ENCODE measurements at regions not wholly inside any gene's neighbourhood (a gene's known extent, or its start where the extent isn't known, plus 50 kb on each side); places are given as distances from the start of the nearest gene placed in this dataset.

DNA sequence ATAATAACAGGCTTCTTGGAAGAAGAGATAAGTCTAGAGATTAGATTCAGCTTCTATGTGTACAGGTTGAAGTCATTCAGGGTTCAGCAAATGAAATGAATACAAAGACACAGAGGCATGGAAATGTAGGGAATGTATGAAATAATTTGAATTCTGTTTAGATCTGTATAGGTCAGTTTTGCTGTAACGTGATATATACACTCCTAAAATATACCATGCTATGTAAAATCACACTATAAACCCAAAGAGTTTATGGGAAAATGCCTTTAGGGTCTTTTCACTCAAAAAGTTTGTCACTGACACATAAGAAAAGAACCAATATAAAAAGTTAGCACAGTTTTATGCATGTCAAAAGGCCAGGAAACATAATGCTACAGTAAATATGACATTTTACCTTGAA is 854.0 kb downstream of the LRFN5 start:
- DNase-seq = no peak

DNA sequence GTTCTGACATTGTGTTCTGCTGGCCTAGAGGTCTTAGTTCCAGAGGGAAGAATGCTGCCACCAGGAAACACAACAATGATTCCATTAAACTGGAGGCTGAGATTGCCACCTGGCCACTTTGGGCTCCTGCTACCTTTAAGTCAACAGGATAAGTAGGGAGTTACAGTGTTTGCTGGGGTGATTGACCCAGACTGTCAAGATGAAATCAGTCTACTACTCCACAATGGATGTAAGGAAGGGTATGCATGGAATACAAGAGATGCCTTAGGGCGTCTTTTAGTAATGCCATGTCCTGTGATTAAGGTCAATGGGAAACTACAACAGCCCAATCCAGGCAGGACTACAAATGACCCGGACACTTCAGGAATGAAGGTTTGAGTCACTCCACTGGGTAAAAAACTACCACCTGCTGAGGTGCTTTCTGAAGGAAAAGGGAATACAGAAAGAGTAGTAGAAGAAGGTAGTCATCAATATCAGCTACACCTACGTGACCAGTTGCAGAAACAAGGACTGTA is 852.6 kb downstream of the LRFN5 start:
- DNase-seq = no peak

DNA sequence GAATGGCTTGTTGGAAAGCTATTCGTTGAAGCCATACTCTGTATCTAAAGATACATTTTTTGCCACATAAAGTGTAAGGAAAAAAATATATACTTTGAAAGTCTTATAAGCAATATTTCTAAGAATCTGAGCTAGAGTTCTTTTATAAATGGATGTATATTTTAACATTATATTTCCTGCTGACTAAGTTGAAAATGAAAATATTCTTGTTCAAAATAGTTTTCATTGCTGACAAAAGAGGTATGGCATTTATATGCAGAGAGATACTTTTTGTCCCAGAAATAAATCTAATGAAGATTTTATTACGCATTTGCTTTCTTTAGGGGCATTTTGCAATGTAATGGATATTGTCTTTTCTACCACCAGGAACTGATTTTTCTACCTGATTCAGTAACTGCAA is 834.9 kb downstream of the LRFN5 start:
- no peak for DNase-seq

DNA sequence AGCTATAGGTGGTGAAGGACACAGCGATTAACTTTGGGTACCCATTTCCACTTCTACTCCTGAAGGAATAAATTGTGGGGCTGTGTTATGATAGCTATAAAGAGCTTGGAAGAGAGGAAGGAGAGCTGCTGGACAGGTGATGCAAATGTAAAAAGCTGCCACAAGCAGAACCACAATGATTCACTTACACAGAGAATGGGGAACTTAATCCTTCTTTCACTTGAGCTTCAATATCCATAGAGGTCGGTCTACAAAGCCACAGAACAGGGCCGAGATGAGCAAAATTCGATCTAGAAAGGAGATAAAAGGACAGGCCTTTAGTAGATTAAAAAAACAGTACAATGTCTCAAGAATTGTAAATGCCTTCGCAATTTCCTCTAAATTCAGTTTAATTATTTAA is 831.1 kb downstream of the LRFN5 start:
- no peak for DNase-seq

DNA sequence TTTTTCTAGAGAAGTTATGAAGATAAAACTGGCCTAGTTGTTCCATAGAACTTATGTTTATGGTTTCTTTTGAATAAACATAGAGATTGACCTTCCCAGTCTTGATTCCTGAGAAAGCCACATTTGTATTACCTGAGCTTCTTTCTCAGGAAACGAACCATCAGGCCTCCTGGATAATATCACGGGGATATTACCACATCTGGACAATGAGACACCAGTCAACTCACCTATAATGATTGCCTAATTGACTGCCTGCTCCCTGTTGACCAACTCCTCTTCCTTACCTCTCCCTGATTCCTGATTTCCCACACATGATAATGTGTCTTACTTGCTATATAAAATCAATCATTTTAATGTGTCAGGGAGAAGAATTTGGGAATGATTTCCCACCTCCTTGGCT is 822.7 kb downstream of the LRFN5 start:
- no peak for DNase-seq

DNA sequence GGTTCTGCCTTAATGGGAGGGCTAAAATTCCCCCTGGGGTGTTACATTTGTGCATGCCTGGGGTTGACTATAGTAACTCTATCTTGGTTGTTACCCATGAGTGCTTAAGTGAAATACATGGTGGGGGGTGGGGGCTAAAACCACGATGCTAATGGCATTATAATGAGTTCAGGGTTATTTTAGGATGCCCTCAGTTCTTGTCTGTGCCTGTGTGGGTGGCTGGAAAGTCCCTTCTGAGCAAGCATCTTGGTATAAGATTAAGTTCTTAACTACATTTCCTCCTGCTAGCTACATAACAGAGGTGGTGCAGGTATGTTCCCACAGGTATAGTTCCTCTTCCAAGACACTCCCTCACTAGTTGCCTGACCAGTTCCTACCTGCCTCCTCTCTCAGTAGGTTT is 822.3 kb downstream of the LRFN5 start:
- DNase-seq = no peak

DNA sequence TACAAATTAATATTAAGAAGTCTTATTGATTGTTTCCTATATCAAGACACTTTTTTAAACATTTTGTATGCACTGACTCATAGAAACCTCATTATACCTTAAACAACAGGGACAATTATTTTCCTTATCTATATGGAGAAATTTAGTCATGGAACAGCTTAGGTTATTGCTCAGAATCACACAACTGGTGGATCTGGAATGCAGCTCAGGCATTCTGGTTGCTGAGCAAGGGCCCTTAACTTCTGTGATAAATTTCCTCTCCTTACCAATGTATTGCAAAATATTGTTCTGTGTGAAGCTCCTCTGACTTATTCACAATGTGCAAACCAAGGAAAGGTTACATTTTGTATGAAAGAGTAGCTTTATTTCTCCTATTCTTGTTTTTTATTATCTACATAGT is 817.8 kb downstream of the LRFN5 start:
- no peak for DNase-seq

DNA sequence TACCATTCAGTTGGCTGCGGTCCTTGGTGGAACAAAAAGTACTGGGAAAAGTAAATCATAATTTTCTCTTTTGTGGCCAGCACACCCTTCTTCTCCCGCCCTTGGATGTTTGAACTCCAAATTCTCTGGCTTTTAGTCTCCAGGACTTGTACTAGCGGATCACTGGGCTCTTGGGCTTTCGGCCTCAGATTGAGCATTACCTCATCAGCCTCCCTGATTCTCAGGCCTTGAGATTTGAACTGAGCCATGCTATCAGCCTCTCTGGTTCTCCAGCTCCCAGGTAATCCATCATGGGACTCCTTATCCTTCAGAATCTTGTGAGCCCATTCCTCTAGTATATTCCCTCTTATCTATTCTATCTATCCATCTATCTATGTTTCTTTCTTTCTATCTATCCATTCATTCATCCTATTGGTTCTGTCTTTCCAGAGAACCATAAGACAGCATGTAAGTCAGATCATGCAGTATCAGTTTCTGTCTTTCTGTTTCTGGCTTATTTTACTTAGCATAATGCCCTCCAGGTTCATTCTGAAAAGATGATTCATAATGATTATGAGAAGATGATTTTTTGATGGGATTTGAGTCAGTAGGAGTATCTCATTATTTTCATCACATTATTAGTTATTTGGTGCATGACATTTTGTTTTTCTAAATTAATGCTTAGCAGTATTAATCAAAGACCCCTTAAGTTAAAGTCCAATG is 814.9 kb downstream of the LRFN5 start:
- no peak for DNase-seq

DNA sequence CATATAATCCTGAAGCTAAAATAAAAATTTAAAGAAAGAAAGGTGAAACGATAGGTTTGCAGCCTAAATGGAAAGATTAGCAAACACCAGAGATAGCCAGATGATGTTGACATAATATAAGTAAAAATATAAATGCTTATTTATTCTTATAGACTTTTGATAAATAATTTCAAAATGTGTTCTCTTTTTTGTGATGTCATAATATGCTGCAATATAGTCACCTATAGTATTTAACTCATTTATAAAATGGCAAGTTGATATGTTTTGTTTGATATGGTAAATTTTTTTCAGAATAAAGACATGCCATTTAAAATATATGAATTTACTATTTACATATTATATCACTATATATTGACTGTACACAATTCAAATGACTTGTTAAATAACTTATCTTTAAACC is 813.4 kb downstream of the LRFN5 start:
- DNase-seq = no peak

DNA sequence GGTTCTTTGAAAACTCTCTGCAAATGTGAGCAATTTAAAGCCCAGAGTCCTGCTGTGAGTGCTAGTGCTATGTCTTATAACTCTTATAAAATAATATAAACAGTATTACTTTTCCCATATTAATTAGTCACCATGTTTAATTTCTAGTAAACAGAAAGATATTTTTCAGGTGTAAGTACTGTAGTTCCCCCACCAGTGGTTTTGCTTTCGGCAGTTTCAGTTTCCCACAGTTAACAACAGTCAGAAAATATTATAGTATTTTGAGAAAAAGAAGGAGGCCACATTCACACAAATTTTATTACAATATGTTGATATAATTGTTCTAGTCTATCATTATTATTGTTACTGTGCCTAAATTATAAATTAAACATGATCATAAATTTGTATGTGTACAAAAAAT is 800.5 kb downstream of the LRFN5 start:
- no peak for DNase-seq

DNA sequence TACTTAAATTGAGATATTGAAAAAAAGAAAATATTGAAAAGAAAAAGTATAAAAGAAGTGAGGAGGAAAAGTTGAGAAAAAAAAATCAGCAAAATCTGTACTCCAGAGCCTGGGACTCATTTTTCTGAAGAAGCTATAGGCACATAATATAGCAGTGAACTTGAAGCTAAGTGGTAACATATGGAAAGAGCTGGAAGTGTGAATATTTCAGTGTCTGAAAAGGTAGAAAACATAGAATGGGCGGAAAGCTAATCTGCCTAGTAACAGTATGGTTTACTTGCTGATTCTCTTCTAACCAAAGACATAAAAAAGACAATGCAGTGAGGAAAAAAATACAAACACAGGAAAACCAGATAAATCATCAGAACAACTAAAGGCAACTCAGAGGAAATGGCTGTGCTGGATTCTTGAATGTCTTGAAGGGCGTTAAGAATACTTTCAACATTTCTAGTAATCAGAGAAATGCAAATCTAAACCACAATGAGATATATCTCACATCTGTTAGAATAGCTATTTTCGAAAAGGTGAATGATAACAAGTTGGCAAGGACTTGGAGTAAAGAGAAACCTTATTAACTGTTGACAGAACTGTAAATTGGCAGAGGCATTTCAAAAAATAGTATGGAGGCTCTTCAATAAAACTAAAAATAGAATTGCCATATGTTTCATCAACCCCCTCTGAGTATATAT is 784.6 kb downstream of the LRFN5 start:
- DNase-seq = no peak

DNA sequence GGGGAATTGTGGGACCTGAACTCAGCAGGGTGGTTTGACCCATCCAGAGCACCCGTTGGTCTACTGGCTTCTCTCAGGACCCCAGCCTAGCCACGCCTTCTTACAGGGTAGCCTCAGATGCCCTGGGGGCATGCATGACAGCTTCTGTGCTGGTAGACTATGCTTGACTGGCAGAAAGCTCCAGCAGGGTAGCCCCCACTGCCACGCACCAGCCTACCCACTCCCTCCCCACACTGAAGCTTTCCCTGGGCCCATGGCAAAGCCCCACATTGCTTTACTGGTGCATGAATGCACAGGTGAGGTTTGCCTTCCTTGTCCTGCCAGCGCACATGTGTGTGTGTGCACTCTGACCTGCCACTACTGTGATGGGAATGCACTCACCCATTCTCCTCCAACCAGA is 772.2 kb downstream of the LRFN5 start:
- DNase-seq = no peak

DNA sequence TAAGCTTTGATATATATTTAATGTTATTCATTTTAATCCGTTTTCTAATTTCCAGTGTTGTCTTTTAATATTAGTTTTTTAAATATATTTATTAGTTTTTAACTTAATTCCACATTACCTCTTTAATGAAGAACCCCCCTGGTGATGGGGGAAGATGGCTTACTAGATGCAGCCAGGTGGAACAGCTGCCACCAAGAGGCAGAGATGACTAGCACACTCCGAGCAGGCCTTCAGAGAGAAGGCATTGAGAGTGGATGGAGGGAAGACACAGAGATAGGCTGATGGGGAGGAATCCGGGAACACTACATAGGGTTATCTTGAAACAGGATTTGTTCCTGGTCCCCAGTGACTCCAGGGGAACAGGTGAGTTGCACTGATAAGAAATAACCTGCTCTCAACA is 771.6 kb downstream of the LRFN5 start:
- no peak for DNase-seq

DNA sequence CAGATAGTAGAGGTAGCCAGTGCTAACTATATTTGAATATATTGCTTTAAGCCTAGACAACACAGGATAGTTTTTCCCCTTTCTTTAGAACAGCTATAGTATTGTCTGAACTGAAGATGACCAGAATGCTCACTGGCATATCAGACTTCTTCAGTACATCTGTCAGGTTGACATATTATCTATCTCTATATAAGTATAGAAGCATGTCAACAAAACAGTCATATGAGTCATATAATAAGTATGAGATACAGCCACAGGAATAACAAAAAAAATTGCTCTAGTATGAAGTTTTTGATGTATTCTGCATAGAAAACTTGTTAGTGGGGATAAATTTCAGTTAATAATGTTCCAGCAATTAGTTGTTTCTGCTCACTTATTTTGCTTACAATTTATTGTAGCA is 767.7 kb downstream of the LRFN5 start:
- no peak for DNase-seq

DNA sequence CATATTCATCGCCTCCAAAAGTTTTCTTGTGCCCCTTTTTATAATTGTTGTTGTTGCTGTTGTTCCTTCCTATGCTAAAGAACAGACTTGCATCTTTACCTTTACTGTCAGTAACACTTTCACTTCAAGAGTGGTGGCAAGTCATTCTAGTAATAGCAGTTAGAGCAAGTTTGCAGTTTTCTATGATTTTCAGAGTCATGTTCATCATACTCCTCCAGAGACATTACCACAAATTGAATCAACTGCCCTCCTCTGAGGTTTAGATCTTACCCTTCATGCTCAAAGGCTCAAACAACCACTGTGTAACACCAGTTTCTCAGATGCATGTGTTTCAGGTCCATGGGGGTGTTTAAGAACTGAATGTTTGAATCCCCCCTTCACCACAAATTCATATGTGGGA is 763.4 kb downstream of the LRFN5 start:
- no peak for DNase-seq

DNA sequence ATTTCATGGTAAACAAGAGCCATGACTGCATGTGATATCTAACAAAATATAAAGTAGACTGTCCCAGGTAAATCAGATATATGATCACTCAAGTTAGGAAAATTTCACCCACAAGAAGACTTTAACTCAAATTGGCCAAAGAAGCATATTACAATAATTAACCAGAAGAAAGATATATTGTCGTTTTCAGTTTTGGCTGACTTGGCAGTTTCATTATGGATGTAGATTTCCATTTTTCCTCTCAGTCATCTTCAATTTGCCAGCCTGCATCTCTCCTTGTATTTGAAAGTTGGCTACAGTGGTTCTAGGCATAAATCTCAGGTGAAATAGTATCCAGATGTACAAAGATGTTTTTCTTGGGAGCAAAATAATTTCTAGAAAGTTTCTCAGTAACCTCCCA is 761.6 kb downstream of the LRFN5 start:
- no peak for DNase-seq

DNA sequence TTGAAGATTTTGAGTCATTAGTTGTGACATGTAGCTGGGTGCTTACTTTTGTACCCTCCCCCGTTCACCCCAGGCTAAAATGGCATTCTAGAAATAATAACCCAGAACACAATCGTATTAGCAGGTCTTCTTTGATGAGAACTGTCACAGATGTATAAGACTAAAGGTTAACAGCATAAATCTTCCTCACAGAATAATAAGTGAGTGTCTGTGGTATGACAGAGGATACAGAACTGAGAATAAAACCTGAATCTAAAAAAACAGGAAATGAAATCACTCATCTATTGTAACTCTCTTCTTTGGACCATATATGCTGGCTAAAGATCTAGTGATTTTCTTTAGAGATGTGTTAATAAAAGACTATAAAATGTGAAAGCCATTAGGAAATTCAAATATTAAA is 746.6 kb downstream of the LRFN5 start:
- DNase-seq = no peak

DNA sequence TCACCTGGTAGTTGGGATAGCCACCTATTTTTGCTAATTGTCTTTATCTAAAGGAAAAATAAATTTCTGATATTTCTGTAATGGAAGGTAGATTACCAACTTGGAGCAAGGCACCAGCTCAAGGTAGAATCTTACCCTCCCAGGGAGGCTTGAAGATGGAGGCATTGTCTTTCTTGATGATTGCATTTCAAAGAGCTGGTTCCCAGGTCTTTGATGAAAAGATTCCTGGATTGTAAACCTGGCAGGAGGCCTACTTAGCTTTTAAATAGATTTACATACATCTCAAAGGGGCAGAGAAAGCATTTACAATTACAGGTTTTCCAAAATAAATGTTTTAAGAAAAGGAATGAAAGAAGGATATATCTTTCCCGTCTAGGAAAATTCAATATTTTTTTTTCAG is 729.2 kb downstream of the LRFN5 start:
- DNase-seq = no peak

DNA sequence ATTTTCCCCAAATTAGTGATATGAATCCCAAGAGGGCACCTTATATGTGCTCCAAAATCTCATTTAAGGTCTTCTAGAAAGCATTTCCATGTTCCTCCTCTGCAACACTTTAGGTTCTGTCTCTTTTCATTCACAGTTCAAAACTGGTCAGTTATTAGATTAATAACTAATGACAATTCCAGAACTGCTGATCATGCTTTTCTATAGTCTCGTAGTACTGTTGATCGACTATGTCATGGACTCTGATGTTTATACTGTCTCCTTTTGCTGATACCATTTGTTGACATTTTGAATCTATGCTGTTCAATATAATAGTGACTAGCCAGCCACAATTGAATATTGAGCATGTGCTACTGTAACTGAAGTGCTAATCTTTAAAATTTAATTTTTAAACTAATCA is 728.3 kb downstream of the LRFN5 start:
- no peak for DNase-seq

DNA sequence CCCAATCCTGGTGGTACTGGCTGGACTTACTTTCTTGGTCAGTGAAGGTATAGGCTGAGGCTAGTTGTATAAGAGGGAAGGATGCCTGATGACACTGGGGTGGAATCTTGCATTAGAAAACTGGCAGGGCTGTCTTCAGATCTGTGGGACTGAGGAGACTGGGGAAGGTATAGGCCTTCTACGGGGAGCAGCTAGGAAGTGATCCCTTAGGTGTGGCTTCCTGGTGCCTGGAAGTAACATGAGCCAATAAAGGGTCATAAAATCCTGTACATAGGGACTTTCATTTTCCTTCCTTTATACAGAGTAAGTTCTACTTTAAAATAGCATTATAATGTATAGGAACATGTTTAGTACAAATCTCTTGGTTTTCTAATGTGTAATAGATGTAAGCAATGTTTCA is 716.8 kb downstream of the LRFN5 start:
- DNase-seq = no peak

DNA sequence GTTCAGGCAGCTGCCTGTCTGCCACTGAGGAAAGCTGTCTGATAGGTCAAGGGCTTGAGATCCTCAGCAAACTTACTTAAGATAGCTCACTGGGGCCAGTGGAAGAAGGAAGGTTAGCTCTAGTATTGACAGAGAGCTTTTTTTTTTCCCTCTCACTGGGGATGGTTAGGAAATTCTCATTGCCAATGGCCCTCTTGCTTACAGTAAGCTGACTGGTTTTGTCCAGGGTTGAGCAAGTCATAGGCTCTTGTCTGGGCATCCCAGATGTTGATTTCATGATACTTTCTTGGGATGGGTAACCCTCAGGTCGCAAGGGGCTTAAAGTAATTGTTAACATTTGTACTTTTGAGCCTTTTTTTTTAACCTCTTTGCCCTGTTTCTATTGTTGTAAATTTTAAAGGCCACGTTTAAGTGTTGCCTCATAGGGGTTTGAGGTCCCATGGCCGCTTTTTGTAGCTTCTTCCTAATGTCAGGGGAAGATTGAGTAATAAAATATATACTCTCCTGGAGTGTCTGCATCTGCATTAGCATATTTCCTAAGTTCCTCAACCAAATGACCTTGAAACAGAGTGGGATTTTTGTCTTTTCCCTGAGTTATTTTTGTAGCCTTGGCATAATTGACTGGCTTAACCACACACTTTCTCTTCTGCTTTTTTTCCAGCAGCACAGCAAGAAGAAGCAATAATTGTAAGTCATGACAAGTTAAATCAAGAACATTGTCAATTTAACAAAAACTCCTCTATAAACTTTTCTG is 716.0 kb downstream of the LRFN5 start:
- DNase-seq = no peak

DNA sequence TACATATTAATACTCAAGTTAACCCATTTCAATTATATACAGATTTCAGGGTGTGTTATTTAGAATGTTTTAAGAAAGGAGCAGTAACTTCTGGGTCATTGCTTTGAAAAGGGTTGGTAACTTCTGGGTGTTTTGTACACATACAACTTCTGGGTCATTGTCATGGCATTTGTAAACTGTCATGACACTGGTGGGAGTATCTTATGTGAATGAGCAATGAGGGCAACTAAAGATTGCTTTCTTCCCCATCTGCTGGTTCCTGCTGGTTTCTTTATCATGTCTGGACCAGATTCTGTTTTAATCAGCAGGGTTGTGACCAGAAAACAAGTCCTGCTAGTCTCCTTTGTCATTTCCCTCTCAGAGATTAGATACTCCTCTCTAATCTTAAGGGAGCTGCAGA is 713.3 kb downstream of the LRFN5 start:
- no peak for DNase-seq

DNA sequence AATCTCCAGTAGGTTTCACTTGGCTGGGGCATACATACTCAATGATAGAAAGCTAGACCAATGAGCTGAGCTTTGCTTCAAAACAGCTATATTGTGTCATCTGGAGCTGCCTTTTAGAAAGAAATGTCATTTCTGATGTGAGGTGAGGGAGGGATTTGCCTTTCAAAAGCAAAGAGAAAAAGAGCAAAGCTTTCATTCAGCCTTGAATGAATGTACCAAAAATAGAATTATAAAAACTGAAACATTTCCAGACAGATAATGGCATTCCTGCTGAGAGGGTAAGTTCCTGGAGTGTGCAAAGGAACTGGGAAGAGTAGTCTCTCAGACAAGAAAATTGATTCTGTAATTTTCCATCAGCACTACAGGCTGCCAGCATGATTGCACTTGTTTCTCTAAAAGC is 710.0 kb downstream of the LRFN5 start:
- DNase-seq = peak; percentile 1 to 3

DNA sequence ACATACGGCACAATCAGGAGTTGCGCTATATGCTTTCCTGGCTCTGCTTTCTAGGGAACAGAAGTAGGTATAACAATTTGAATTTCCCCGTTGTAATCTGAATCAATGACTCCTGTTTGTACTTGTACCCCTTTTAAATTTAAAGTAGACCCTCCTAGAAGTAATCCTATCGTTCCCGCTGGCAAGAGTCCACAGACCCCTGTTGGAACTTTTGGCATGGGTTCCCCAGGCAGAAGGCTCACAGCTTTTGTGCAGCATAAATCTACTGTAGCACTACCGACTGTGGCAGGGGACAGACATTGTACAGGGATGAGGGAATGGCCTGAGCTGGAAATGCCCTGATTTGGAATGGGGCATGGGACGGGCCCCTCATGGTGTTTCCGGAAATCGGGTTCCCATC is 705.2 kb downstream of the LRFN5 start:
- no peak for DNase-seq
